HCT116 (cell line): ENCODE measurements at regions not wholly inside any gene's neighbourhood (a gene's known extent, or its start where the extent isn't known, plus 50 kb on each side); places are given as distances from the start of the nearest gene placed in this dataset.

Experiments used
- ATAC-seq: fragments of 200-7000 bp; cut with Tn5 transposase; 2 replicates; pipeline ENCODE4 v1.9.1; 2020; ENCODE audit warnings: mild to moderate bottlenecking, moderate library complexity
- BruUV-seq: library from RNA; stranded (reverse); fragments of 400-500 nt; replicated peaks from 2 replicates; lab custom pipeline; 2021; lab: Mats Ljungman, UMichigan
- CTCF ChIA-PET: fragments of 300-600 bp; sonication (Branson Sonifier 250); formaldehyde crosslinking; loops from one replicate; lab custom pipeline; 2021; ENCODE audit warnings: antibody characterized with exemption; lab: Charles Lee
- POLR2A ChIA-PET: fragments of 300-600, 350-600 bp; sonication (Branson Sonifier 250); formaldehyde crosslinking; loops from one replicate; lab custom pipeline; 2021; ENCODE audit warnings: antibody characterized with exemption; lab: Charles Lee
- RAD21 ChIA-PET, 2 experiments: fragments of 300-600 bp; sonication (Branson Sonifier 250); formaldehyde crosslinking; loops; one replicate each; lab custom pipeline; 2023; ENCODE audit warnings: low total read pairs in 2 of 2; ENCODE audit not compliant: uncharacterized antibody in 2 of 2, unreplicated experiment in 2 of 2, low non-redundant PET in 1 of 2; lab: Charles Lee
- DNase-seq: peaks from one replicate; pipeline ENCODE4 v3.0.0-alpha.2; 2010; ENCODE audit warnings: low read depth, low spot score
- H2AFZ ChIP-seq: fragments of 200-600 bp; shearing (Covaris generic), sonication (generic); 2 replicates; pipeline ENCODE4 v1.6.1; 2017; ENCODE audit warnings: low read depth, mixed run types, mixed read lengths, antibody characterized with exemption, low read length; ENCODE audit not compliant: poor library complexity, severe bottlenecking
- H3K27ac ChIP-seq: 2 replicates; pipeline ENCODE4 v1.5.1; 2012; ENCODE audit warnings: low read depth, low read length
- H3K27me3 ChIP-seq: fragments of 200-600 bp; sonication (generic); 2 replicates; pipeline ENCODE4 v1.6.1; 2016; ENCODE audit warnings: mixed run types, low read length, mixed read lengths; ENCODE audit not compliant: insufficient read depth
- H3K36me3 ChIP-seq, 2 experiments: fragments of 200-500 bp in 1 of 2; fragments of 200-600 bp in 1 of 2; sonication (Bioruptor generic) in 1 of 2; sonication (generic) in 1 of 2; 2 replicates each; pipeline versions ENCODE4 v1.5.1 to v1.6.1; 2014 to 2016; ENCODE audit warnings: low read length in 2 of 2, inconsistent platforms in 1 of 2, mixed read lengths in 1 of 2, mixed run types in 1 of 2; ENCODE audit not compliant: insufficient read depth in 2 of 2, control insufficient read depth in 1 of 2
- H3K4me1 ChIP-seq, 2 experiments: fragments of 200-600 bp in 1 of 2; sonication (generic) in 1 of 2; 2 replicates each; pipeline versions ENCODE4 v1.5.1 to v1.6.1; 2012 to 2017; ENCODE audit warnings: low read length in 2 of 2, inconsistent platforms in 1 of 2, mild to moderate bottlenecking in 1 of 2, mixed read lengths in 1 of 2, mixed run types in 1 of 2, moderate library complexity in 1 of 2; ENCODE audit not compliant: insufficient read depth in 2 of 2, control insufficient read depth in 1 of 2
- H3K4me2 ChIP-seq: fragments of 200-600 bp; sonication (generic); 2 replicates; pipeline ENCODE4 v1.6.1; 2017; ENCODE audit warnings: mixed run types, low read length, mixed read lengths
- H3K4me3 ChIP-seq, 2 experiments: fragments of 200-600 bp in 1 of 2; sonication (generic) in 1 of 2; replicated peaks in 1 of 2; 2 replicates each; pipeline ENCODE4 v1.5.1; 2011 to 2016; ENCODE audit warnings: low read length in 2 of 2, control low read depth in 1 of 2, low read depth in 1 of 2, mild to moderate bottlenecking in 1 of 2, mixed read lengths in 1 of 2, mixed run types in 1 of 2
- H3K79me2 ChIP-seq: fragments of 200-600 bp; sonication (generic); 2 replicates; pipeline ENCODE4 v1.6.1; 2017; ENCODE audit warnings: mild to moderate bottlenecking, mixed run types, low read length, moderate library complexity, mixed read lengths; ENCODE audit not compliant: insufficient read depth
- H3K9ac ChIP-seq: fragments of 200-600 bp; sonication (generic); 2 replicates; pipeline ENCODE4 v1.6.1; 2016; ENCODE audit warnings: low read length, mixed read lengths
- H3K9me2 ChIP-seq: fragments of 200-600 bp; sonication (generic), shearing (Covaris generic); 2 replicates; pipeline ENCODE4 v1.6.1; 2017; ENCODE audit warnings: mixed run types, mild to moderate bottlenecking, moderate library complexity; ENCODE audit not compliant: insufficient read depth
- H3K9me3 ChIP-seq, 2 experiments: fragments of 200-500 bp in 1 of 2; fragments of 200-600 bp in 1 of 2; sonication (Bioruptor generic) in 1 of 2; sonication (generic) in 1 of 2; 2 replicates each; pipeline ENCODE4 v1.6.1; 2014 to 2017; ENCODE audit warnings: low read length in 2 of 2, mixed read lengths in 2 of 2, inconsistent platforms in 1 of 2, low read depth in 1 of 2, mild to moderate bottlenecking in 1 of 2, mixed run types in 1 of 2, moderate library complexity in 1 of 2; ENCODE audit not compliant: control insufficient read depth in 1 of 2, insufficient read depth in 1 of 2
- H4K20me1 ChIP-seq: fragments of 200-600 bp; sonication (generic), shearing (Covaris generic); 2 replicates; pipeline ENCODE4 v1.6.1; 2017; ENCODE audit warnings: mixed run types, mild to moderate bottlenecking, moderate library complexity; ENCODE audit not compliant: insufficient read depth
- ATF3 ChIP-seq: IDR thresholded peaks from 2 replicates; pipeline ENCODE4 v1.6.1; 2012
- CEBPB ChIP-seq: IDR thresholded peaks from 2 replicates; pipeline ENCODE4 v1.6.1; 2012; ENCODE audit warnings: low read depth
- ELF1 ChIP-seq: IDR thresholded peaks from 2 replicates; pipeline ENCODE4 v1.6.1; 2012; ENCODE audit warnings: low read depth, borderline replicate concordance
- EZH2phosphoT487 ChIP-seq: fragments of 200-600 bp; IDR thresholded peaks from 2 replicates; pipeline ENCODE4 v1.6.1; 2018; ENCODE audit warnings: antibody characterized with exemption, borderline replicate concordance
- FOSL1 ChIP-seq: IDR thresholded peaks from 2 replicates; pipeline ENCODE4 v1.6.1; 2012; ENCODE audit warnings: low read depth
- JUND ChIP-seq: IDR thresholded peaks from 2 replicates; pipeline ENCODE4 v1.6.1; 2012
- POLR2AphosphoS5 ChIP-seq: IDR thresholded peaks from 2 replicates; pipeline ENCODE4 v1.6.1; 2011; ENCODE audit warnings: mild to moderate bottlenecking, low read depth, low read length, moderate library complexity
- REST ChIP-seq: IDR thresholded peaks from 2 replicates; pipeline ENCODE4 v1.6.1; 2012; ENCODE audit warnings: low read depth
- SIN3A ChIP-seq: IDR thresholded peaks from 2 replicates; pipeline ENCODE4 v1.6.1; 2012; ENCODE audit warnings: low read depth
- SP1 ChIP-seq: IDR thresholded peaks from 2 replicates; pipeline ENCODE4 v1.6.1; 2012; ENCODE audit warnings: low read depth
- TCF7L2 ChIP-seq: IDR thresholded peaks from 2 replicates; pipeline ENCODE4 v1.7.0; 2011; ENCODE audit warnings: borderline replicate concordance, inconsistent platforms; ENCODE audit not compliant: insufficient read depth, insufficient read length; ENCODE audit errors: extremely low read depth
- ZFX ChIP-seq: fragments of 450-650 bp; IDR thresholded peaks from 2 replicates; pipeline ENCODE4 v1.6.1; 2017
- intact Hi-C: fragments of 100-400 bp; cut with micrococcal nuclease; formaldehyde crosslinking; loops from 2 replicates; pipeline ENCODE4 v1.10.0; 2022
- TF ChIP-seq, protein P1 (sequence below): IDR thresholded peaks from 2 replicates; pipeline ENCODE4 v1.6.1; 2012
- TF ChIP-seq, protein P2 (sequence below): IDR thresholded peaks from 2 replicates; pipeline ENCODE4 v1.6.1; 2011; ENCODE audit warnings: mild to moderate bottlenecking, low read length, moderate library complexity; ENCODE audit not compliant: insufficient replicate concordance; ENCODE audit errors: extremely low read depth

DNA sequence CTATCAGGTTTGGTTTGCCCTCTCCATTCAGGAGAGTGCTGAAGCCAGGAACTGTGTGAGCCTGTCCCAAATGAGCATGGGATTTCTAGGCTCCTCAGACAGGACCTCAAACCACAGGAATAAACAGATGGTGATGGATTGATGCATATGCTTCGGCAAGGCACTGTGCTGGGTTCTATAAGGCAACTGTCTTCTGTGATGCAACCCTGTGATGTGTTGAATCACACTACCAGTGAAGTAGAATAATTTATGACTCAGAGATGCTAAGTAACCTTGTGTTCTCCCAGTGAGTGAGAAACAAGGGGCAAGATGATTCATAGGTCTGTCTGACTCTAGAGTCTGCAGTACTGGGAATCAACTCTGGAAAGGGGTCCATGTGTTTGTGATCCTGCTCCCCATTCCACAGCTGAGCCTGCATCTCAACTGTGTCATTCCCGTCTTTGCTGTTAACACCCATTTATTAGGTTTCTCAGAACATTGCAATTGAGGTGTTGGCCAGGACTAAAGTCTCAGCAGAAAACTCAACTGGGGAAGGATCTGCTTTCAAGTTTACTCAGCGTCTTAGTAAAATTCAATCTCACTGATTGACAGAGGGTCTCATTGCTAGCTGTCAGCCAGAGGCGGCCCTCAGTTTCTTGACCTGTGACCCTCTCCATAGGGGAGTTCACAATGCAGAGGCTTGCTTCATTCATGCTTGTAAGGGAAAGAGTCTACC, 510.1 kb upstream of the CFAP20DC start:
- DNase-seq: peak; percentile 23
- no peak overlapping the region for H3K4me2 ChIP-seq
- POLR2A ChIA-PET: no interaction called here

More for the DNA sequence above, 510.1 kb upstream of the CFAP20DC start:
- no peaks in the 10 kb centered on the region for H3K36me3 ChIP-seq
- CTCF ChIA-PET: no interaction called here
- no peaks in the 10 kb centered on the region for H3K79me2 ChIP-seq
- no peak overlapping the region for H2AFZ ChIP-seq
- intact Hi-C loops: loop anchor here (10.0 kb wide), 1 partner anchor 565 kb away; no protein-coding TSS in a partner anchor
- RAD21 ChIA-PET: no interaction called here
- H3K4me3 ChIP-seq: no peak overlapping the region
- TF ChIP-seq ELF1: no peak
- no peak for TF ChIP-seq ZFX
- peak; percentile 71 for TF ChIP-seq JUND
- peak; percentile 17 for TF ChIP-seq TCF7L2
- TF ChIP-seq SIN3A: no peak
- TF ChIP-seq EZH2phosphoT487: no peak
- TF ChIP-seq, protein P1, sequence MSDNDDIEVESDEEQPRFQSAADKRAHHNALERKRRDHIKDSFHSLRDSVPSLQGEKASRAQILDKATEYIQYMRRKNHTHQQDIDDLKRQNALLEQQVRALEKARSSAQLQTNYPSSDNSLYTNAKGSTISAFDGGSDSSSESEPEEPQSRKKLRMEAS: peak; percentile 53
- peak; percentile 52 for TF ChIP-seq ATF3
- TF ChIP-seq, protein P2, sequence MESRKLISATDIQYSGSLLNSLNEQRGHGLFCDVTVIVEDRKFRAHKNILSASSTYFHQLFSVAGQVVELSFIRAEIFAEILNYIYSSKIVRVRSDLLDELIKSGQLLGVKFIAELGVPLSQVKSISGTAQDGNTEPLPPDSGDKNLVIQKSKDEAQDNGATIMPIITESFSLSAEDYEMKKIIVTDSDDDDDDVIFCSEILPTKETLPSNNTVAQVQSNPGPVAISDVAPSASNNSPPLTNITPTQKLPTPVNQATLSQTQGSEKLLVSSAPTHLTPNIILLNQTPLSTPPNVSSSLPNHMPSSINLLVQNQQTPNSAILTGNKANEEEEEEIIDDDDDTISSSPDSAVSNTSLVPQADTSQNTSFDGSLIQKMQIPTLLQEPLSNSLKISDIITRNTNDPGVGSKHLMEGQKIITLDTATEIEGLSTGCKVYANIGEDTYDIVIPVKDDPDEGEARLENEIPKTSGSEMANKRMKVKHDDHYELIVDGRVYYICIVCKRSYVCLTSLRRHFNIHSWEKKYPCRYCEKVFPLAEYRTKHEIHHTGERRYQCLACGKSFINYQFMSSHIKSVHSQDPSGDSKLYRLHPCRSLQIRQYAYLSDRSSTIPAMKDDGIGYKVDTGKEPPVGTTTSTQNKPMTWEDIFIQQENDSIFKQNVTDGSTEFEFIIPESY: no peak
- no peak for TF ChIP-seq POLR2AphosphoS5
- peak; percentile 88 for TF ChIP-seq CEBPB
- peak; percentile 42; the same call in 1 of the 2 replicates for TF ChIP-seq SP1
- peak; percentile 71 for TF ChIP-seq FOSL1
- no peak for TF ChIP-seq REST
- peaks cover 0 to 4% of the 10 kb centered on the region in 2 experiments; a peak in 1 of 4 replicates for H3K4me1 ChIP-seq
- H3K27me3 ChIP-seq: peaks cover 3% of the 10 kb centered on the region; the same call in 1 of the 2 replicates
- H3K9ac ChIP-seq: no peak overlapping the region
- ATAC-seq: peak; percentile 60
- H3K27ac ChIP-seq: no peak overlapping the region
- H4K20me1 ChIP-seq: no peaks in the 10 kb centered on the region
- no peaks in the 10 kb centered on the region for H3K9me3 ChIP-seq
- BruUV-seq: no TSS peak
- no peaks in the 10 kb centered on the region for H3K9me2 ChIP-seq
